Hepatocyte (in vitro differentiated cells): ENCODE measurements at regions not wholly inside any gene's neighbourhood (a gene's known extent, or its start where the extent isn't known, plus 50 kb on each side); places are given as distances from the start of the nearest gene placed in this dataset.

ENCODE experiments used
- CTCF ChIP-seq: fragments of 200-600 bp; sonication (generic); IDR thresholded peaks from 2 replicates; pipeline ENCODE4 v1.5.1; 2016; ENCODE audit warnings: antibody characterized with exemption, mild to moderate bottlenecking; ENCODE audit not compliant: poor library complexity
- EZH2 ChIP-seq: fragments of 200-600 bp; sonication (generic); IDR thresholded peaks from 2 replicates; pipeline ENCODE4 v1.6.1; 2016; ENCODE audit warnings: antibody characterized with exemption, mild to moderate bottlenecking, borderline replicate concordance
- EZH2phosphoT487 ChIP-seq: fragments of 200-600 bp; sonication (generic); IDR thresholded peaks from one replicate; pipeline ENCODE4 v1.6.1; 2018; ENCODE audit warnings: antibody characterized with exemption, mild to moderate bottlenecking, low read depth, moderate library complexity; ENCODE audit not compliant: unreplicated experiment, severe bottlenecking

- TF ChIP-seq CTCF (no peak), EZH2 (no peak), EZH2phosphoT487 (no peak)
These were observed 225.1 kb downstream of the DIO2 start for GRCh38 chr14:79986251-79986650.
